ENCODE measurements at regions not wholly inside any gene's neighbourhood (a gene's known extent, or its start where the extent isn't known, plus 50 kb on each side); places are given as distances from the start of the nearest gene placed in this dataset.

DNA sequence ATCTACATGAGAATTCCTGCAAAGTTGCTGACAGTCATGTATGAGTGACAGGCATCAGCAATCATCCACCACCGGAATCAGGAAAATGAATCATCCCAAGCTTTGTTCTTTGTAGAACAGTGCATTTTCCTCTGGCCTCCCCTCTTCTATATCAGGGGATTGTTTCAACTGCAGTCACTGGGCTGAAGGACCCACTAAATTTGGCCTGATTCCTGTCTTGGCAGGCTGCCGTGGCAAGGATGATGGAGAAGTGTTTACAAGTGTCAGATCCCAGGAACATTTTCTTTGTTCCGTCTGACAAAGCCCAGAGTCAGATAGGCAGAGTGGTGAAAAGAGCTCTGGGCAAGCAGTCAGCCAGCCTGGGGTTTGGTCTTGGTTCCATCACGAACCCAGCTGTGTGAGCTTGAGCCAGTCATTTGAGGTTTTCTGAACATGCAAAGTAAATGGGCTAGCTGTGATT lies 175.1 kb upstream of the TSC22D2 start:
- TF ChIP-seq, protein P1, sequence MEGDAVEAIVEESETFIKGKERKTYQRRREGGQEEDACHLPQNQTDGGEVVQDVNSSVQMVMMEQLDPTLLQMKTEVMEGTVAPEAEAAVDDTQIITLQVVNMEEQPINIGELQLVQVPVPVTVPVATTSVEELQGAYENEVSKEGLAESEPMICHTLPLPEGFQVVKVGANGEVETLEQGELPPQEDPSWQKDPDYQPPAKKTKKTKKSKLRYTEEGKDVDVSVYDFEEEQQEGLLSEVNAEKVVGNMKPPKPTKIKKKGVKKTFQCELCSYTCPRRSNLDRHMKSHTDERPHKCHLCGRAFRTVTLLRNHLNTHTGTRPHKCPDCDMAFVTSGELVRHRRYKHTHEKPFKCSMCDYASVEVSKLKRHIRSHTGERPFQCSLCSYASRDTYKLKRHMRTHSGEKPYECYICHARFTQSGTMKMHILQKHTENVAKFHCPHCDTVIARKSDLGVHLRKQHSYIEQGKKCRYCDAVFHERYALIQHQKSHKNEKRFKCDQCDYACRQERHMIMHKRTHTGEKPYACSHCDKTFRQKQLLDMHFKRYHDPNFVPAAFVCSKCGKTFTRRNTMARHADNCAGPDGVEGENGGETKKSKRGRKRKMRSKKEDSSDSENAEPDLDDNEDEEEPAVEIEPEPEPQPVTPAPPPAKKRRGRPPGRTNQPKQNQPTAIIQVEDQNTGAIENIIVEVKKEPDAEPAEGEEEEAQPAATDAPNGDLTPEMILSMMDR (IDR thresholded peaks at IDR 0.05): no peak
- TF ChIP-seq POLR2A (IDR thresholded peaks at IDR 0.05): no peak
